GM12865 (cell line): ENCODE measurements at regions not wholly inside any gene's neighbourhood (a gene's known extent, or its start where the extent isn't known, plus 50 kb on each side); places are given as distances from the start of the nearest gene placed in this dataset.
"Not testable (repeated sequence)": the region's sequence is repeated elsewhere in the genome, so short reads cannot be mapped to it uniquely, and the experiment has no call there.

Experiments
- DNase-seq: peaks from one replicate; pipeline ENCODE4 v3.0.0; 2010; ENCODE audit warnings: low read depth
- H3K4me3 ChIP-seq: 2 replicates; pipeline ENCODE4 v1.5.1; 2011; ENCODE audit warnings: mild to moderate bottlenecking, low read depth, low read length, control low read depth
- TF ChIP-seq, protein P1 (sequence below): IDR thresholded peaks from 2 replicates; pipeline ENCODE4 v1.5.1; 2011; ENCODE audit warnings: low read length, control low read depth, low read depth, inconsistent platforms; ENCODE audit not compliant: insufficient read depth; ENCODE audit errors: missing control alignments

DNA sequence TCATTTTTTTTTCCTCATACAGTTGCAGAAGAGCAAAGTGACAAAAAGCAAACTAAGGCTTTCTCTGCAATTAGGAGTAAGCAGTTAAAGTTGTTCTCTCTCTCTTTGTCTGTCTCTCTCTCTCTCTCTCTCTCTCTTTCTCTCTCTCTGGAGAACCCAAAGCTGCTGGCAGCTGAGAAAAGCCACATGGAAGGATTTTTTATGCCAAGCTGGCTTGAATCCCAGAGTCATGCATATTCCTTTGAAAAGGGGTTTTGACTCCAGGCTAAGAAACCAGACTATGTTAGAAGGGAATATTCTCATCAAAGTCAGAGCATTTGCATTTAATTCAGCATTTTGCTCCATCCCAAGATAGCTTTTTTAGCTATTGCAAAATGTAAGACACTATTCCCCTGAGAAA lies 1114.2 kb upstream of the GOT2 start:
- no peak for DNase-seq
- H3K4me3 ChIP-seq = no peak overlapping the region
- TF ChIP-seq, protein P1, sequence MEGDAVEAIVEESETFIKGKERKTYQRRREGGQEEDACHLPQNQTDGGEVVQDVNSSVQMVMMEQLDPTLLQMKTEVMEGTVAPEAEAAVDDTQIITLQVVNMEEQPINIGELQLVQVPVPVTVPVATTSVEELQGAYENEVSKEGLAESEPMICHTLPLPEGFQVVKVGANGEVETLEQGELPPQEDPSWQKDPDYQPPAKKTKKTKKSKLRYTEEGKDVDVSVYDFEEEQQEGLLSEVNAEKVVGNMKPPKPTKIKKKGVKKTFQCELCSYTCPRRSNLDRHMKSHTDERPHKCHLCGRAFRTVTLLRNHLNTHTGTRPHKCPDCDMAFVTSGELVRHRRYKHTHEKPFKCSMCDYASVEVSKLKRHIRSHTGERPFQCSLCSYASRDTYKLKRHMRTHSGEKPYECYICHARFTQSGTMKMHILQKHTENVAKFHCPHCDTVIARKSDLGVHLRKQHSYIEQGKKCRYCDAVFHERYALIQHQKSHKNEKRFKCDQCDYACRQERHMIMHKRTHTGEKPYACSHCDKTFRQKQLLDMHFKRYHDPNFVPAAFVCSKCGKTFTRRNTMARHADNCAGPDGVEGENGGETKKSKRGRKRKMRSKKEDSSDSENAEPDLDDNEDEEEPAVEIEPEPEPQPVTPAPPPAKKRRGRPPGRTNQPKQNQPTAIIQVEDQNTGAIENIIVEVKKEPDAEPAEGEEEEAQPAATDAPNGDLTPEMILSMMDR = no peak

DNA sequence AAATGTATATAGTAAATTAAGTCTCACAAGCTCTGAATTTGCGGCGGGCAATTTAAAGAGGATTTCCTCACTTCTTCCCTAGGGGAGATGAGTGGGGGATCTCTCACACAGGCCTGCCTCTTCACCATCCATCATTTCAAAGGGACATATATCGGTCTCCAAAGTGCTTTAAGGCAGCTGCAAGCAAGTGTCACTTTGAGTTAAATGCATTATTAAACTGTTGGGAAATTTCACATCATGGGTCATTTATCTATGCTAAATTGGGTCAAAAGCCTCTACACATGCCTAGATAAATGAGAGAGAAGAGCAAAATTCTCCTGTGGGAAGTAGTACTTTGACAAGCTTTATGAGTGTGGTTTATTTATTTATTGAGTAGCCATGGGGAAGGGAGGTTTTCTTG lies 1106.1 kb upstream of the GOT2 start:
- no peak for DNase-seq
- no peak overlapping the region for H3K4me3 ChIP-seq
- TF ChIP-seq, protein P1 = no peak

DNA sequence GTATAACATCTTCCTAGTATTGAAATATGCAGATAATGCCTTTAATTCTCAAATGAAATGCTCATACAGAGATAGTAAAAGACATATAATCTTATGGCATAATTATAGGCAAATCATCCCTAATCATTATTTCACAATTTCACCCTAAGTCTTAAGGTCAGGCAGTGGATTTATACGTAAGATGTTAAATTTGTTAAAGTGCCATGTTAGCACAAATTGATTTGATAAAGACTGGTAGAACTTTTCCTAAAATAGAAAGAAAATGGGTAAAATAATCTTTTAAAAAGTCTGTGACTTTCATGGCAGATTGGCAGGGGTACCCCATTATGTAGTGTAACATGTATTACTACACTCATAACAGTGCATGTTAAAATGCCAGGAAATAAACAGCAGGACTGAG lies 1092.7 kb upstream of the GOT2 start:
- DNase-seq = no peak
- TF ChIP-seq, protein P1 = no peak
- H3K4me3 ChIP-seq = no peak overlapping the region

DNA sequence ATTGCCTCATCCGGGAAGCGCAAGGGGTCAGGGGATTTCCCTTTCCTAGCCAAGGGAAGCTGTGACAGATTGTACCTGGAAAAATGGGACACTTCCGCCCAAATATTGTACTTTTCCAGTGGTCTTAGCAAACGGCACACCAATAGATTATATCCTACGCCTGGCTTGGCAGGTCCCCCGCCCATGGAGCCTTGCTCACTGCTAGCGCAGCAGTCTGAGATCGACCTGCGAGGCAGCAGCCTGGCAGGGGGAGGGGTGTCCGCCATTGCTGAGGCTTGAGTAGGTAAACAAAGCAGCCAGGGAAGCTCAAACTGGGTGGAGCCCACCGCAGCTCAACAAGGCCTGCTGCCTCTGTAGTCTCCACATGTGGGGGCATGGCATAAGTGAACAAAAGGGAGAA lies 1075.4 kb upstream of the GOT2 start:
- H3K4me3 ChIP-seq, DNase-seq: not testable (repeated sequence)

DNA sequence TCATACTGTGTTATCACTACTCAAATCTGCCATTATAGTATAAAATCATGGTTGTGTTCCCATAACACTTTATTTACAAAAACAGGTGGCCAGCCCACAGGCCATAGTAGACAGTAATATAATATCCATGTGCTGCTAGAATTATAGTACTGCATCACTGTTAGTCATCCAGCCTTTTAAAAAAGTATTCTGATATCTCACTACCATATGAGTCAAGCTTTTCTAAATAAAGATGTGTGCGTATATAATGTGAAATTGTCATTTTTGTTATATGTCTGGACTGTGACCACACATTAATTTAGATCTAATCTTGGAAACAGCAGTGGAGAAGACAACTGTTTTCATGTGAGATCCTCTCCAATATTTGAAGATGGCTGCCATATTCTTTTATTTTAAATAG lies 1049.1 kb upstream of the GOT2 start:
- DNase-seq = no peak
- TF ChIP-seq, protein P1 = no peak

DNA sequence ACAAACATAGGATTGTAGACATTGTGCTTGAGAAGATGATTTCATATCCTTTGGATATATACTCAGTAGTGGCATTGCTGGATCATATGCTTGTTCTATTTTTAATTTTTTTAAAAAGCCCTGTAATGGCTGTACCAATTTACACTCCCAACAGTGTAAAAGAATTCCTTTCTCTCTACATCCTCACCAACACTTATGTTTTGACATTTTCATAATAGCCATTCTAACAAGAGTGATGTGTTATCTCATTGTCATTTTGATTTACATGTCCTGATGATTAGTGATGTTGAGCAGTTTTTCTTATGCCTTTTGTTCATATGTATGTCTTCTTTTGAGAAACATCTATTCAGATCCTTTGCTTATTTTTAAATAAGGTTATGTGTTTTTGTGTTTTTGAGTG lies 1039.2 kb upstream of the GOT2 start:
- no peak overlapping the region for H3K4me3 ChIP-seq
- no peak for DNase-seq
- TF ChIP-seq, protein P1 = no peak

More for the DNA sequence above, 1049.1 kb upstream of the GOT2 start:
- H3K4me3 ChIP-seq = no peak overlapping the region

DNA sequence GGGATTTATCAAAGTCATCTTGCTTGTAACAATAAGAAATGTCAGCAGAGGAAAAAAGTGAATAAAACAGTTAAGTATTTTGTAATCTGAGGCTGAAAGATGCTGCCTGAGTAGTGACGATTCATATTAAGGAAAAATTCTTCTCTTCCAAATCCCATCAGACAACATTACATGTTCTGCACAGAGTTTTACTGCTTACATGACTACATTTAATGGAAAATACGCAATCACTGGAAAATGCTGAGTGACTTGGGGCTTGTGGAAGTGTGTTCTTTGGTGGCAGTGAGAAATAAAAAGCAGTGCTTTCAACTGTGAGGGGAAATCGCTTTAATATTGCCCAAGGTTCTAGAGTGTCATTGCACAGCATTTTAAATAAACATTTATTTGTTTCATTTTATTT lies 1025.2 kb upstream of the GOT2 start:
- no peak for DNase-seq
- TF ChIP-seq, protein P1 = no peak
- H3K4me3 ChIP-seq = no peak overlapping the region
